ENCODE measurements at regions not wholly inside any gene's neighbourhood (a gene's known extent, or its start where the extent isn't known, plus 50 kb on each side); places are given as distances from the start of the nearest gene placed in this dataset.

- DNase-seq: no peak
These were observed 244.6 kb upstream of the MGMT start for GRCh38 chr10:129222436-129222835.

- no peak for DNase-seq
These were observed 243.7 kb upstream of the MGMT start for GRCh38 chr10:129223363-129223762.

GRCh38 chr10:129224065-129224464 is 243.0 kb upstream of the MGMT start:
- no peak for DNase-seq

GRCh38 chr10:129231821-129232220 is 235.2 kb upstream of the MGMT start:
- DNase-seq: no peak

- DNase-seq: no peak
These were observed 233.5 kb upstream of the MGMT start for GRCh38 chr10:129233351-129234148.

- DNase-seq: no peak
These were observed 230.8 kb upstream of the MGMT start for GRCh38 chr10:129236274-129236691.

GRCh38 chr10:129241461-129241860 is 225.6 kb upstream of the MGMT start:
- DNase-seq: no peak

GRCh38 chr10:129244298-129244697 is 222.7 kb upstream of the MGMT start:
- DNase-seq: no peak

GRCh38 chr10:129244757-129245156 is 222.3 kb upstream of the MGMT start:
- DNase-seq: no peak

GRCh38 chr10:129253161-129253864 is 213.7 kb upstream of the MGMT start:
- DNase-seq: no peak

GRCh38 chr10:129253865-129254179 is 213.2 kb upstream of the MGMT start:
- no peak for DNase-seq

- no peak for DNase-seq
These were observed 208.6 kb upstream of the MGMT start for GRCh38 chr10:129258283-129258923.

- no peak for DNase-seq
These were observed 207.8 kb upstream of the MGMT start for GRCh38 chr10:129259128-129259815.

GRCh38 chr10:129272176-129272575 is 194.9 kb upstream of the MGMT start:
- no peak for DNase-seq

- no peak for DNase-seq
These were observed 194.0 kb upstream of the MGMT start for GRCh38 chr10:129272866-129273650.

- DNase-seq: no peak
These were observed 193.2 kb upstream of the MGMT start for GRCh38 chr10:129273860-129274259.

- peak in 1 of 2 donors; percentile 3 for DNase-seq
These were observed 192.1 kb upstream of the MGMT start for GRCh38 chr10:129274748-129275474.

- no peak for DNase-seq
These were observed 191.2 kb upstream of the MGMT start for GRCh38 chr10:129275886-129276285.

GRCh38 chr10:129277084-129277483 is 190.0 kb upstream of the MGMT start:
- DNase-seq: no peak

- DNase-seq: no peak
These were observed 189.2 kb upstream of the MGMT start for GRCh38 chr10:129277841-129278240.

- DNase-seq: no peak
These were observed 188.4 kb upstream of the MGMT start for GRCh38 chr10:129278686-129279085.
